Dermis blood vessel endothelial cell (primary cell): ENCODE measurements at regions not wholly inside any gene's neighbourhood (a gene's known extent, or its start where the extent isn't known, plus 50 kb on each side); places are given as distances from the start of the nearest gene placed in this dataset.

ENCODE experiments used
- DNase-seq: peaks from one replicate; pipeline ENCODE4 v3.0.0; 2010

- no peak for DNase-seq
Observed at GRCh38 chr20:18971574-18971973, 158.0 kb downstream of the SCP2D1 start.

GRCh38 chr20:18972251-18972876, 158.8 kb downstream of the SCP2D1 start:
- DNase-seq, result no peak

GRCh38 chr20:18973529-18974173, 160.1 kb downstream of the SCP2D1 start:
- no peak for DNase-seq

- no peak for DNase-seq
Observed at GRCh38 chr20:18974660-18975059, 161.1 kb downstream of the SCP2D1 start.

GRCh38 chr20:18977441-18977840, 163.9 kb downstream of the SCP2D1 start:
- no peak for DNase-seq

GRCh38 chr20:18978311-18978710, 164.7 kb downstream of the SCP2D1 start:
- DNase-seq, result no peak

GRCh38 chr20:18979132-18979531, 165.5 kb downstream of the SCP2D1 start:
- DNase-seq, result no peak

- DNase-seq, result no peak
Observed at GRCh38 chr20:18981962-18982539, 168.5 kb downstream of the SCP2D1 start.

GRCh38 chr20:18983796-18984195, 170.2 kb downstream of the SCP2D1 start:
- no peak for DNase-seq

- DNase-seq, result no peak
Observed at GRCh38 chr20:18984238-18985200, 170.9 kb downstream of the SCP2D1 start.

GRCh38 chr20:18985551-18985950, 172.0 kb downstream of the SCP2D1 start:
- no peak for DNase-seq

GRCh38 chr20:18986146-18986830, 172.7 kb downstream of the SCP2D1 start:
- DNase-seq, result no peak

- DNase-seq, result no peak
Observed at GRCh38 chr20:18986895-18987580, 173.5 kb downstream of the SCP2D1 start.

- no peak for DNase-seq
Observed at GRCh38 chr20:18987781-18988360, 174.3 kb downstream of the SCP2D1 start.

- no peak for DNase-seq
Observed at GRCh38 chr20:18988701-18989100, 175.1 kb downstream of the SCP2D1 start.

- DNase-seq, result no peak
Observed at GRCh38 chr20:18989736-18990474, 176.3 kb downstream of the SCP2D1 start.

GRCh38 chr20:18991012-18991411, 177.4 kb downstream of the SCP2D1 start:
- no peak for DNase-seq

- no peak for DNase-seq
Observed at GRCh38 chr20:18992418-18992817, 178.8 kb downstream of the SCP2D1 start.

- no peak for DNase-seq
Observed at GRCh38 chr20:18995455-18995854, 181.9 kb downstream of the SCP2D1 start.

GRCh38 chr20:18999086-18999485, 185.5 kb downstream of the SCP2D1 start:
- DNase-seq, result no peak

GRCh38 chr20:19000078-19000477, 186.5 kb downstream of the SCP2D1 start:
- no peak for DNase-seq
